Retinal pigment epithelial cell (primary cell): ENCODE measurements at regions not wholly inside any gene's neighbourhood (a gene's known extent, or its start where the extent isn't known, plus 50 kb on each side); places are given as distances from the start of the nearest gene placed in this dataset.

ENCODE experiments used
- DNase-seq: peaks from one replicate; pipeline ENCODE4 v3.0.0-alpha.2; 2010; ENCODE audit warnings: low read depth
- H3K4me3 ChIP-seq: 2 replicates; pipeline ENCODE4 v1.5.1; 2011; ENCODE audit warnings: mild to moderate bottlenecking, low read length, control low read depth, moderate library complexity
- CTCF ChIP-seq: conservative IDR thresholded peaks from 2 replicates; pipeline ENCODE4 v1.5.1; 2011; ENCODE audit warnings: low read depth, low read length, control low read depth, inconsistent platforms

GRCh38 chr16:9362050-9362449 lies 270.6 kb downstream of the HAPSTR1 start:
- DNase-seq, result no peak

GRCh38 chr16:9362604-9363003 lies 271.2 kb downstream of the HAPSTR1 start:
- no peak overlapping the region for H3K4me3 ChIP-seq
- no peak for DNase-seq
- no peak for TF ChIP-seq CTCF

More at GRCh38 chr16:9362050-9362449, 270.6 kb downstream of the HAPSTR1 start:
- no peak for TF ChIP-seq CTCF
- H3K4me3 ChIP-seq, result no peak overlapping the region

GRCh38 chr16:9363520-9363919 lies 272.1 kb downstream of the HAPSTR1 start:
- H3K4me3 ChIP-seq, result no peak overlapping the region
- TF ChIP-seq CTCF, result no peak
- DNase-seq, result no peak

- DNase-seq, result no peak
- no peak for TF ChIP-seq CTCF
- no peak overlapping the region for H3K4me3 ChIP-seq
Measured at GRCh38 chr16:9364721-9365369, 273.4 kb downstream of the HAPSTR1 start.

GRCh38 chr16:9365370-9365728 lies 273.9 kb downstream of the HAPSTR1 start:
- no peak for DNase-seq
- no peak overlapping the region for H3K4me3 ChIP-seq
- TF ChIP-seq CTCF, result no peak

GRCh38 chr16:9366048-9366969 lies 274.9 kb downstream of the HAPSTR1 start:
- no peak for DNase-seq
- TF ChIP-seq CTCF, result no peak
- no peak overlapping the region for H3K4me3 ChIP-seq
